Breast epithelium (tissue), 3 donors: ENCODE measurements at regions not wholly inside any gene's neighbourhood (a gene's known extent, or its start where the extent isn't known, plus 50 kb on each side); places are given as distances from the start of the nearest gene placed in this dataset.

Experiments
- POLR2A ChIP-seq: fragments of 450-650 bp; IDR thresholded peaks from one replicate; pipeline ENCODE4 v1.6.1; 2016; ENCODE audit warnings: antibody characterized with exemption, mild to moderate bottlenecking, moderate library complexity
- POLR2AphosphoS5 ChIP-seq, 3 donors: sonication (generic); formaldehyde crosslinking; IDR thresholded peaks; one replicate each; pipeline ENCODE4 v1.6.1; 2017; ENCODE audit warnings: antibody characterized with exemption in 3 of 3
- TF ChIP-seq, protein P1 (sequence below), 3 donors: fragments of 450-650 bp; IDR thresholded peaks; one replicate each; pipeline ENCODE4 v1.5.1; 2016 to 2017; ENCODE audit warnings: antibody characterized with exemption in 3 of 3, mild to moderate bottlenecking in 3 of 3, moderate library complexity in 3 of 3

DNA sequence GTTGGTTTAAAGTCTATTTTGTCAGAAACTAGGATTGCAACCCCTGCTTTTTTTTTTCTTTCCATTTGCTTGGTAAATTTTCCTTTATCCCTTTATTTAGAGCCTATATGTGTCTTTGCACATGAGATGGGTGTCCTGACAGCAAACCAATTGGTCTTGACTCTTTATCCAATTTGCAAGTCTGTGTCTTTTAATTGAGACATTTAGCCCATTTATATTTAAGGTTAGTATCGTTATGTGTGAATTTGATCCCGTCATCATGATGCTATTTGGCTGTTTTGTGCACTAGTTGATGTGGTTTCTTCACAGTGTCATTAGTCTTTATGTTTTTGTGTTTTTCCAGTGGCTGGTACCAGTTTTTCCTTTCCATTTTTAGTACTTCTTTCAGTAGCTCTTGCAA is 127.7 kb upstream of the ZNF267 start:
- TF ChIP-seq, protein P1, sequence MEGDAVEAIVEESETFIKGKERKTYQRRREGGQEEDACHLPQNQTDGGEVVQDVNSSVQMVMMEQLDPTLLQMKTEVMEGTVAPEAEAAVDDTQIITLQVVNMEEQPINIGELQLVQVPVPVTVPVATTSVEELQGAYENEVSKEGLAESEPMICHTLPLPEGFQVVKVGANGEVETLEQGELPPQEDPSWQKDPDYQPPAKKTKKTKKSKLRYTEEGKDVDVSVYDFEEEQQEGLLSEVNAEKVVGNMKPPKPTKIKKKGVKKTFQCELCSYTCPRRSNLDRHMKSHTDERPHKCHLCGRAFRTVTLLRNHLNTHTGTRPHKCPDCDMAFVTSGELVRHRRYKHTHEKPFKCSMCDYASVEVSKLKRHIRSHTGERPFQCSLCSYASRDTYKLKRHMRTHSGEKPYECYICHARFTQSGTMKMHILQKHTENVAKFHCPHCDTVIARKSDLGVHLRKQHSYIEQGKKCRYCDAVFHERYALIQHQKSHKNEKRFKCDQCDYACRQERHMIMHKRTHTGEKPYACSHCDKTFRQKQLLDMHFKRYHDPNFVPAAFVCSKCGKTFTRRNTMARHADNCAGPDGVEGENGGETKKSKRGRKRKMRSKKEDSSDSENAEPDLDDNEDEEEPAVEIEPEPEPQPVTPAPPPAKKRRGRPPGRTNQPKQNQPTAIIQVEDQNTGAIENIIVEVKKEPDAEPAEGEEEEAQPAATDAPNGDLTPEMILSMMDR (IDR thresholded peaks at IDR 0.05) = no peak
- TF ChIP-seq POLR2A = no peak
- no peak for TF ChIP-seq POLR2AphosphoS5 (IDR thresholded peaks at IDR 0.05)
